PC-3 (cell line): ENCODE measurements at regions not wholly inside any gene's neighbourhood (a gene's known extent, or its start where the extent isn't known, plus 50 kb on each side); places are given as distances from the start of the nearest gene placed in this dataset.
"Not testable (repeated sequence)": the region's sequence is repeated elsewhere in the genome, so short reads cannot be mapped to it uniquely, and the experiment has no call there.

ENCODE experiments used
- ATAC-seq: fragments of 200-7000 bp; cut with Tn5 transposase; 2 replicates; pipeline ENCODE4 v1.9.1; 2020; ENCODE audit warnings: mild to moderate bottlenecking, moderate library complexity
- BruUV-seq: library from RNA; stranded (reverse); fragments of 400-500 nt; replicated peaks from 2 replicates; lab custom pipeline; 2021; lab: Mats Ljungman, UMichigan
- CTCF ChIA-PET: fragments of 300-600 bp; sonication (Branson Sonifier 250); formaldehyde crosslinking; loops from one replicate; lab custom pipeline; 2022; ENCODE audit warnings: antibody characterized with exemption; lab: Charles Lee
- POLR2A ChIA-PET: fragments of 300-600 bp; sonication (Branson Sonifier 250); formaldehyde crosslinking; loops from one replicate; lab custom pipeline; 2022; ENCODE audit warnings: antibody characterized with exemption; ENCODE audit not compliant: unreplicated experiment; lab: Charles Lee
- DNase-seq: peaks from one replicate; pipeline ENCODE4 v3.0.0-alpha.2; 2015
- H2AFZ ChIP-seq: fragments of 300-600 bp; sonication (generic); 2 replicates; pipeline ENCODE4 v1.6.0; 2016; ENCODE audit warnings: antibody characterized with exemption, low read length
- H3F3A ChIP-seq: fragments of 300-600 bp; sonication (generic); one replicate; pipeline ENCODE4 v1.6.0; 2017; ENCODE audit warnings: antibody characterized with exemption, low read length, control low read depth, mild to moderate bottlenecking; ENCODE audit not compliant: unreplicated experiment
- H3K27ac ChIP-seq: fragments of 300-600 bp; sonication (generic); 2 replicates; pipeline ENCODE4 v1.5.1; 2016; ENCODE audit warnings: mild to moderate bottlenecking, low read length
- H3K27me3 ChIP-seq: fragments of 300-600 bp; sonication (generic); 2 replicates; pipeline ENCODE4 v1.6.1; 2016; ENCODE audit warnings: low read length, mixed read lengths
- H3K36me3 ChIP-seq: fragments of 300-600 bp; sonication (generic); 2 replicates; pipeline ENCODE4 v1.6.1; 2016; ENCODE audit warnings: low read depth, mixed run types, low read length, mixed read lengths
- H3K4me1 ChIP-seq: fragments of 300-600 bp; sonication (generic); 2 replicates; pipeline ENCODE4 v1.5.1; 2016; ENCODE audit warnings: low read length; ENCODE audit not compliant: insufficient read depth
- H3K4me2 ChIP-seq: fragments of 300-600 bp; sonication (generic); 2 replicates; pipeline ENCODE4 v1.6.0; 2016; ENCODE audit warnings: low read length
- H3K4me3 ChIP-seq: fragments of 300-600 bp; sonication (generic); 2 replicates; pipeline ENCODE4 v1.5.1; 2016; ENCODE audit warnings: mild to moderate bottlenecking, low read length, mixed read lengths
- H3K79me2 ChIP-seq: fragments of 300-600 bp; sonication (generic); 2 replicates; pipeline ENCODE4 v1.6.1; 2017; ENCODE audit warnings: low read length, mixed read lengths
- H3K9ac ChIP-seq: fragments of 300-600 bp; sonication (generic); 2 replicates; pipeline ENCODE4 v1.6.0; 2016; ENCODE audit warnings: mild to moderate bottlenecking, low read length
- H3K9me2 ChIP-seq: fragments of 300-600 bp; sonication (generic); replicated peaks from 2 replicates; pipeline ENCODE4 v1.6.1; 2016; ENCODE audit warnings: mixed run types, low read length, mixed read lengths
- H3K9me3 ChIP-seq: fragments of 300-600 bp; sonication (generic); 2 replicates; pipeline ENCODE4 v1.6.1; 2016; ENCODE audit warnings: low read length, mixed read lengths
- H4K20me1 ChIP-seq: fragments of 300-600 bp; sonication (generic); 2 replicates; pipeline ENCODE4 v1.6.1; 2016; ENCODE audit warnings: low read length, mixed read lengths
- CTCF ChIP-seq: fragments of 300-600 bp; sonication (generic); conservative IDR thresholded peaks from 2 replicates; pipeline ENCODE4 v1.5.1; 2017; ENCODE audit warnings: antibody characterized with exemption, low read depth, mild to moderate bottlenecking, low read length
- EZH2 ChIP-seq: fragments of 300-600 bp; sonication (generic); IDR thresholded peaks from one replicate; pipeline ENCODE4 v1.6.1; 2017; ENCODE audit warnings: antibody characterized with exemption, mild to moderate bottlenecking, low read length; ENCODE audit not compliant: unreplicated experiment
- EZH2phosphoT487 ChIP-seq: fragments of 300-600 bp; sonication (generic); IDR thresholded peaks from 2 replicates; pipeline ENCODE4 v1.6.1; 2018; ENCODE audit warnings: mild to moderate bottlenecking, antibody characterized with exemption, low read length, borderline replicate concordance
- intact Hi-C: fragments of 100-400 bp; cut with micrococcal nuclease; formaldehyde crosslinking; loops from 2 replicates; pipeline ENCODE4 v1.9.0; 2023

GRCh38 chr18:965921-966758 is 61.5 kb downstream of the ADCYAP1 start:
- no peak for ATAC-seq

GRCh38 chr18:966759-967576 is 62.3 kb downstream of the ADCYAP1 start:
- DNase-seq = no peak

More at GRCh38 chr18:965921-966758, 61.5 kb downstream of the ADCYAP1 start:
- ChIA-PET CTCF (interaction anchor here (0.6 kb wide), 1 partner anchor 1190 kb away, joined by 3 read pairs; no protein-coding TSS in a partner anchor), POLR2A (no interaction called here)
- Histone ChIP-seq H3K4me2 (no peak overlapping the region), H2AFZ (no peak overlapping the region), H3K4me1 (no peaks in the 10 kb centered on the region), H3F3A (no peaks in the 10 kb centered on the region), H4K20me1 (no peaks in the 10 kb centered on the region), H3K9me2 (no peaks in the 10 kb centered on the region), H3K9ac (no peak overlapping the region), H3K36me3 (no peaks in the 10 kb centered on the region), H3K9me3 (no peaks in the 10 kb centered on the region), H3K27me3 (peaks cover 10% of the 10 kb centered on the region), H3K79me2 (no peaks in the 10 kb centered on the region), H3K27ac (no peak overlapping the region), H3K4me3 (no peak overlapping the region)
- intact Hi-C loops = no loop called here
- TF ChIP-seq EZH2 (no peak), CTCF (no peak), EZH2phosphoT487 (no peak)
- BruUV-seq = no TSS peak
- no peak for DNase-seq

GRCh38 chr18:968910-969309 is 64.2 kb downstream of the ADCYAP1 start:
- H3K27me3 ChIP-seq, H3K36me3 ChIP-seq, H3K4me1 ChIP-seq, H3K79me2 ChIP-seq, H3K9me2 ChIP-seq, H2AFZ ChIP-seq, BruUV-seq, H4K20me1 ChIP-seq, H3K9ac ChIP-seq, H3K27ac ChIP-seq, POLR2A ChIA-PET, H3F3A ChIP-seq, H3K4me2 ChIP-seq, H3K9me3 ChIP-seq, CTCF ChIA-PET, H3K4me3 ChIP-seq, ATAC-seq, DNase-seq, intact Hi-C loops: not testable (repeated sequence)

More at GRCh38 chr18:966759-967576, 62.3 kb downstream of the ADCYAP1 start:
- no peaks in the 10 kb centered on the region for H3K9me2 ChIP-seq
- H3K9ac ChIP-seq = no peak overlapping the region
- CTCF ChIA-PET = no interaction called here
- H3K4me1 ChIP-seq = no peaks in the 10 kb centered on the region
- no peak overlapping the region for H3K27ac ChIP-seq
- H3K36me3 ChIP-seq = no peaks in the 10 kb centered on the region
- no peaks in the 10 kb centered on the region for H3K79me2 ChIP-seq
- BruUV-seq = no TSS peak
- no peak for TF ChIP-seq CTCF
- no peak for TF ChIP-seq EZH2
- TF ChIP-seq EZH2phosphoT487 = no peak
- no peak for ATAC-seq
- intact Hi-C loops = no loop called here
- H3K9me3 ChIP-seq = no peaks in the 10 kb centered on the region
- H4K20me1 ChIP-seq = no peaks in the 10 kb centered on the region
- H3K4me2 ChIP-seq = no peak overlapping the region
- POLR2A ChIA-PET = no interaction called here
- no peak overlapping the region for H3K4me3 ChIP-seq
- H3F3A ChIP-seq = no peaks in the 10 kb centered on the region
- no peak overlapping the region for H2AFZ ChIP-seq
- H3K27me3 ChIP-seq = peaks cover 10% of the 10 kb centered on the region

DNA sequence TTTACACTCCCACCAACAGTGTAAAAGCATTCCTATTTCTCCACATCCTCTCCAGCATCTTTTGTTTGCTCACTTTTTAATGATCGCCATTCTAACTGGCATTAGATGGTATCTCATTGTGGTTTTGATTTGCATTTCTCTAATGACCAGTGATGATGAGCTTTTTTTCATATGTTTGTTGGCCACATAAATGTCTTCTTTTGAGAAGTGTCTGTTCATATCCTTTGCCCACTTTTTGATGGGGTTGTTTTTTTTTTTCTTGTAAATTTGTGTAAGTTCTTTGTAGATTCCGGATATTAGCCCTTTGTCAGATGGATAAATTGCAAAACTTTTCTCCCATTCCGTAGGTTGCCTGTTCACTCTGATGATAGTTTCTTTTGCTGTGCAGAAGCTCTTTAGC is 64.6 kb downstream of the ADCYAP1 start:
- H2AFZ ChIP-seq, H3K4me1 ChIP-seq, CTCF ChIA-PET, H3K4me2 ChIP-seq, H3K9me2 ChIP-seq, BruUV-seq, POLR2A ChIA-PET, H3K4me3 ChIP-seq, H4K20me1 ChIP-seq, intact Hi-C loops, H3K79me2 ChIP-seq, H3K36me3 ChIP-seq, H3K27ac ChIP-seq, H3K27me3 ChIP-seq, H3K9me3 ChIP-seq, DNase-seq, ATAC-seq, H3F3A ChIP-seq, H3K9ac ChIP-seq: not testable (repeated sequence)
